ENCODE measurements at regions not wholly inside any gene's neighbourhood (a gene's known extent, or its start where the extent isn't known, plus 50 kb on each side); places are given as distances from the start of the nearest gene placed in this dataset.

DNA sequence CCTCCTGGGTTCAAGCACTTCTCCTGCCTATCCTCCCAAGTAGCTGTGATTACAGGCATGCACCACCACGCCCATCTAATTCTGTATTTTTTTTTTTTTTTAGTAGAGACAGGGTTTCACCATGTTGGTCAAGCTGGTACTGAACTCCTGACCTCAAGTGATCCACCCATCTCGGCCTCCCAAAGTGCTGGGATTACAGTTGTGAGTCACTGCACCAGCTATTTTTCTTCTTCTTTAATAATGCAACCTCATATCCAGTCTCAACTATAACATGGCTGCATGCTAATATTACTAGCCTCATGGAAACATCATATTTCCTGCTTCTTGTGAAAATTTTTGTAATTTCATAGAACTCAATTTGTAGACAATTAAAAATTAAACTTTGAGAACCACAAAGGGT, 706.5 kb downstream of the KCTD8 start:
- no TSS peak for BruUV-seq (replicated peaks)
- POLR2A ChIA-PET, result no interaction called here
- intact Hi-C loops (cut with micrococcal nuclease), result no loop called here
- Mint-ChIP-seq H3K4me1 (ENCODE audit: insufficient read depth, unreplicated experiment) (no peaks in the 10 kb centered on the region), H3K27me3 (ENCODE audit: insufficient read depth, unreplicated experiment) (no peaks in the 10 kb centered on the region), H3K36me3 (ENCODE audit: insufficient read depth, unreplicated experiment) (no peaks in the 10 kb centered on the region), H3K4me3 (ENCODE audit: unreplicated experiment) (no peak overlapping the region), H3K27ac (ENCODE audit: low read depth, unreplicated experiment) (no peak overlapping the region), H3K9me3 (ENCODE audit: unreplicated experiment) (no peaks in the 10 kb centered on the region)
- CTCF ChIA-PET, result no interaction called here
- DNase-seq (ENCODE audit: unreplicated experiment), result no peak
- TF ChIP-seq, protein P1, sequence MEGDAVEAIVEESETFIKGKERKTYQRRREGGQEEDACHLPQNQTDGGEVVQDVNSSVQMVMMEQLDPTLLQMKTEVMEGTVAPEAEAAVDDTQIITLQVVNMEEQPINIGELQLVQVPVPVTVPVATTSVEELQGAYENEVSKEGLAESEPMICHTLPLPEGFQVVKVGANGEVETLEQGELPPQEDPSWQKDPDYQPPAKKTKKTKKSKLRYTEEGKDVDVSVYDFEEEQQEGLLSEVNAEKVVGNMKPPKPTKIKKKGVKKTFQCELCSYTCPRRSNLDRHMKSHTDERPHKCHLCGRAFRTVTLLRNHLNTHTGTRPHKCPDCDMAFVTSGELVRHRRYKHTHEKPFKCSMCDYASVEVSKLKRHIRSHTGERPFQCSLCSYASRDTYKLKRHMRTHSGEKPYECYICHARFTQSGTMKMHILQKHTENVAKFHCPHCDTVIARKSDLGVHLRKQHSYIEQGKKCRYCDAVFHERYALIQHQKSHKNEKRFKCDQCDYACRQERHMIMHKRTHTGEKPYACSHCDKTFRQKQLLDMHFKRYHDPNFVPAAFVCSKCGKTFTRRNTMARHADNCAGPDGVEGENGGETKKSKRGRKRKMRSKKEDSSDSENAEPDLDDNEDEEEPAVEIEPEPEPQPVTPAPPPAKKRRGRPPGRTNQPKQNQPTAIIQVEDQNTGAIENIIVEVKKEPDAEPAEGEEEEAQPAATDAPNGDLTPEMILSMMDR (IDR thresholded peaks at IDR 0.05; ENCODE audit: unreplicated experiment), result no peak

- no peak overlapping the region for H3K4me3 Mint-ChIP-seq (ENCODE audit: unreplicated experiment)
- no TSS peak for BruUV-seq (replicated peaks)
- TF ChIP-seq, protein P1 (IDR thresholded peaks at IDR 0.05; ENCODE audit: unreplicated experiment), result no peak
- DNase-seq (ENCODE audit: unreplicated experiment), result no peak
- intact Hi-C loops (cut with micrococcal nuclease), result no loop called here
- CTCF ChIA-PET, result no interaction called here
- no peaks in the 10 kb centered on the region for H3K27me3 Mint-ChIP-seq (ENCODE audit: insufficient read depth, unreplicated experiment)
- no peaks in the 10 kb centered on the region for H3K36me3 Mint-ChIP-seq (ENCODE audit: insufficient read depth, unreplicated experiment)
- H3K9me3 Mint-ChIP-seq (ENCODE audit: unreplicated experiment), result peaks cover 8% of the 10 kb centered on the region
- H3K27ac Mint-ChIP-seq (ENCODE audit: low read depth, unreplicated experiment), result no peak overlapping the region
- POLR2A ChIA-PET, result no interaction called here
- peaks cover 8% of the 10 kb centered on the region for H3K4me1 Mint-ChIP-seq (ENCODE audit: insufficient read depth, unreplicated experiment)
Observed at GRCh38 chr4:43754566-43754965, 694.0 kb downstream of the KCTD8 start.

DNA sequence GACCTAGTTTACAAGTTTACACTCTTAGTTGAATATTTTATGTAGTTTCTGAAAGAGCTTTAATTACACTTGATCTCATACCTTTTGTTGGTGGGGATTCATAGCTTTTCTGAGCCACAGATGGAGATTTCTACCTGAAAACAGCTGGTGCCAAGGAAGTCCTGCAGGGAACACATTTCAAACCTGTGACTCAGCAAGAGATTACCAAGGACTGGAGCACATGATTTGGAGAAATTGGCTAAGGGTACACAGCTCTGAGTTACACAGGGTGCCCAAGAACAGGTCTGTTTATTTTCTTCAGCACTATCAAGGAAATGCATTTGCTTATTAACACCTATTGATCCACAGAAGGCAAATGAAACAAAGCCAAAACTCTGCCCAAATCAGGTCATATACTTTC, 691.5 kb downstream of the KCTD8 start:
- ChIA-PET POLR2A (interaction anchor here (0.7 kb wide), 1 partner anchor 169 kb away, joined by 3 read pairs; no protein-coding TSS in a partner anchor), CTCF (interaction anchor here (0.6 to 1.2 kb wide), 4 partner anchors 619 to 691 kb away, joined by 3 to 5 read pairs (median 4); partner anchors contain the start of gene KCTD8)
- Mint-ChIP-seq H3K36me3 (ENCODE audit: insufficient read depth, unreplicated experiment) (no peaks in the 10 kb centered on the region), H3K27ac (ENCODE audit: low read depth, unreplicated experiment) (no peak overlapping the region), H3K4me3 (ENCODE audit: unreplicated experiment) (no peak overlapping the region), H3K4me1 (ENCODE audit: insufficient read depth, unreplicated experiment) (peaks cover 8% of the 10 kb centered on the region), H3K9me3 (ENCODE audit: unreplicated experiment) (peaks cover 8% of the 10 kb centered on the region), H3K27me3 (ENCODE audit: insufficient read depth, unreplicated experiment) (no peaks in the 10 kb centered on the region)
- TF ChIP-seq, protein P1 (IDR thresholded peaks at IDR 0.05; ENCODE audit: unreplicated experiment), result no peak
- DNase-seq (ENCODE audit: unreplicated experiment), result peak; percentile 55
- no TSS peak for BruUV-seq (replicated peaks)
- intact Hi-C loops (cut with micrococcal nuclease), result no loop called here

DNA sequence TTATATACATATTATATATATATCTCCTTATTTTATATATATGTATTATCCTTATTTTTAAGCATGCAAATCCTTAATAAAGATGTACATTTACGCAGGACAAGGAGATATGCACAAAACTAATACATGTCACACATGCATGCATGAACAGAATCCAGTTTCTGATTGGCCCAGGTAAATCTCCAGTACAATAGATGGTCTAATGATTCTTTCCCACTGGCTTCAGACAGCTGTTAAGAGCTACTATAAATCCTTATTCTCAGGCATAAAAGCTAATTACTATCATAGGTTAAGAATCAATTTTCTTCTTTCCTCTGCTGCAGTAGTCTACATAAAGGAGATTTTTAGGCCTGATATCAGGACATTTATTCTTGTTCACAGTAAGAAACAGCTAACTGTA, 689.8 kb downstream of the KCTD8 start:
- H3K9me3 Mint-ChIP-seq (ENCODE audit: unreplicated experiment), result no peaks in the 10 kb centered on the region
- H3K27ac Mint-ChIP-seq (ENCODE audit: low read depth, unreplicated experiment), result no peak overlapping the region
- TF ChIP-seq, protein P1 (IDR thresholded peaks at IDR 0.05; ENCODE audit: unreplicated experiment), result no peak
- POLR2A ChIA-PET, result no interaction called here
- no peak overlapping the region for H3K4me3 Mint-ChIP-seq (ENCODE audit: unreplicated experiment)
- DNase-seq (ENCODE audit: unreplicated experiment), result no peak
- peaks cover 18% of the 10 kb centered on the region for H3K4me1 Mint-ChIP-seq (ENCODE audit: insufficient read depth, unreplicated experiment)
- H3K36me3 Mint-ChIP-seq (ENCODE audit: insufficient read depth, unreplicated experiment), result no peaks in the 10 kb centered on the region
- intact Hi-C loops (cut with micrococcal nuclease), result no loop called here
- BruUV-seq (replicated peaks), result no TSS peak
- H3K27me3 Mint-ChIP-seq (ENCODE audit: insufficient read depth, unreplicated experiment), result no peaks in the 10 kb centered on the region
- CTCF ChIA-PET, result interaction anchor here (0.9 kb wide), 1 partner anchor 12 kb away, joined by 5 read pairs; no protein-coding TSS in a partner anchor
